ENCODE measurements at regions not wholly inside any gene's neighbourhood (a gene's known extent, or its start where the extent isn't known, plus 50 kb on each side); places are given as distances from the start of the nearest gene placed in this dataset.
"Not testable (repeated sequence)": the region's sequence is repeated elsewhere in the genome, so short reads cannot be mapped to it uniquely, and the experiment has no call there.

DNA sequence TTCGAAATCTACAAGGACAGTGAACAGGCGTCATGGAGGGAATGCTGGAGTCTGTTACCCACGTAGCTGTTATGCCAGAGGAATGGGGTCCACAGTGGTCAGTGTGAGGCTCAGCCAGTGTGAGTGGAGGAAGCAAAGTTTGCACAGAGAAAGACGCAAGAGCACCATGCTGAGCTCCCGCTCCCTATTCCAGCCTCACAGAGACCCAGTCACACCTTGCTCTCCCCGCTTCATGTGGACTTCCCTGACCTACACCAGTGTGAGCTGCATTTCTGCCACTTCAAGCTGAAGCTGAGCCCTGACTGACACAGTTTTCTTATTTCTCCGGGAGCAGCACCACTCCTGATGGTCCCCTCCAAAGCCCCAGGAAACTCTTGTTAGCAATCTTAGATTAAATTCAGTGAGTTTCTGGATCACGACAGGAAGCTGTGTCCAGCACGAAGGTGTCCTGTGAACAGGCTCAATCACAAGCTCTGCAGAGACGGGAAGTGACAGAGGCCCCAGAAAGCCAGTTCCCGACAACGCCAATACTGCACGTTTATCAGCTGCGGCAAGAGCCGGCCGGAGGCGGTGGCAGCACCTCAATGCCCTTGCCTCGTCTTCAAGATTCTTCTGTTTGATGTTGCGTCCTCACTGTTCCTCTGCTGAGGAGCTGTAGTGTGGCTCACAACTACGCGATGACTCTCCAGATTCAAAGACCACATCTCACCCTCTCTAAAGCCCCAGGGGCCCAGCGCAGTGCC, 356.7 kb downstream of the ADGRD1 start:
- DNase-seq; H3K4me1 Mint-ChIP-seq; CTCF ChIA-PET; intact Hi-C loops (cut with DNase I, micrococcal nuclease); H3K9me3 Mint-ChIP-seq (ENCODE audit: low read depth); POLR2A ChIA-PET; H3K27ac Mint-ChIP-seq; ATAC-seq; H3K36me3 Mint-ChIP-seq (ENCODE audit: low read depth); H3K4me3 Mint-ChIP-seq: not testable (repeated sequence)
- peaks cover 20% of the 10 kb centered on the region for H3K27me3 Mint-ChIP-seq

DNA sequence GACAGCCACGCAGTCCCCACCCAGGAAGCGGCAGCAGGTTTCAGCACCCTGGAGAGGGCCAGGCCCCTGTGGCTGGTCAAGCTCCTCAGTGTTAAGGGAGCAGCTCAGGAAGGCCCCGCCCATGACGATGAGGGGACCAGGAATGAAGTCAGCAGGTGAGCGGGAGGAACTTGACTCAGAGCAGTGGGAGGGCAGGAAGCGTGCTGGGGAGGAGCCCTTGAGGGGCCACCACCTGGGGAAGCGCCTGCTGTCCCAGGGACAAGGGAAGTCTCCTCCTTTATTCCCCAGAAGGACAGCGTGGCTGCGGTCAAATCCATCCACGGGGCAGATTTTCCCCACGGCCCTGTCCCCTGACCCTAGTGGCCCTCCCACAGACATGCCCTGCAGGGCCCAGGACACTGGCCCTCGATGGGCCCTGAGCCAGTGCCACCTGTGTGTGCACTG, 357.6 kb downstream of the ADGRD1 start:
- H3K9me3 Mint-ChIP-seq (ENCODE audit: low read depth); H3K27ac Mint-ChIP-seq; H3K4me3 Mint-ChIP-seq; intact Hi-C loops (cut with DNase I, micrococcal nuclease); DNase-seq; H3K36me3 Mint-ChIP-seq (ENCODE audit: low read depth); CTCF ChIA-PET; POLR2A ChIA-PET; H3K4me1 Mint-ChIP-seq; ATAC-seq: not testable (repeated sequence)
- H3K27me3 Mint-ChIP-seq, result peaks cover 20% of the 10 kb centered on the region

DNA sequence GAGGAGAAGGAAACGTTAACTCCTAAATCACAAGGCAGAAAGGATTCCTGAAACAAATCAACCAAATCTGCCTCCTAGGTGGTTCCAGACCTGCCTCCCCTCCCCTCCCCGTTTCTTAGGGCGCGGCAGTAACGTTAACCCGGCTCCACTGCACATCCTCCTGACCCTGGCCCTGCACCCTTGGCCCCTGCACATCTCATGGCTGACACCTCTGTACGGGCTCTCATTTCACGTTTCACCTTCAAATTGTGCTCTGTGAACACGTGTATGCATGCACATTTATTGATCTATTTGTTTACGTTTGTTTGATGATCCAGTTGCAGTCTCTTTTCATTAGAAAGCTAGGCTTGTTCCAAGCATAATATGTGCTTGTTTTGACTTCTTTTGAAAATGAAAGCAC, 358.1 kb downstream of the ADGRD1 start:
- ATAC-seq (no peak), DNase-seq (no peak)
- H3K9me3 Mint-ChIP-seq (ENCODE audit: low read depth), result no peaks in the 10 kb centered on the region
- H3K4me1 Mint-ChIP-seq, result peaks cover 3% of the 10 kb centered on the region
- H3K36me3 Mint-ChIP-seq (ENCODE audit: low read depth), result no peaks in the 10 kb centered on the region
- ChIA-PET CTCF (no interaction called here), POLR2A (no interaction called here)
- no peak overlapping the region for H3K4me3 Mint-ChIP-seq
- H3K27ac Mint-ChIP-seq, result no peak overlapping the region
- intact Hi-C loops (cut with DNase I, micrococcal nuclease), result no loop called here
- H3K27me3 Mint-ChIP-seq, result peaks cover 20% of the 10 kb centered on the region

GRCh38 chr12:131312382-131312781, 358.7 kb downstream of the ADGRD1 start:
- CTCF ChIA-PET; H3K4me1 Mint-ChIP-seq; H3K9me3 Mint-ChIP-seq (ENCODE audit: low read depth); DNase-seq; intact Hi-C loops (cut with DNase I, micrococcal nuclease); H3K36me3 Mint-ChIP-seq (ENCODE audit: low read depth); POLR2A ChIA-PET; H3K4me3 Mint-ChIP-seq; H3K27ac Mint-ChIP-seq; ATAC-seq: not testable (repeated sequence)
- peaks cover 20% of the 10 kb centered on the region for H3K27me3 Mint-ChIP-seq

GRCh38 chr12:131312793-131313545, 359.3 kb downstream of the ADGRD1 start:
- no peaks in the 10 kb centered on the region for H3K36me3 Mint-ChIP-seq (ENCODE audit: low read depth)
- H3K4me3 Mint-ChIP-seq, result no peak overlapping the region
- peaks cover 5% of the 10 kb centered on the region for H3K9me3 Mint-ChIP-seq (ENCODE audit: low read depth)
- H3K4me1 Mint-ChIP-seq, result peaks cover 3% of the 10 kb centered on the region
- DNase-seq (no peak), ATAC-seq (no peak)
- CTCF ChIA-PET, result no interaction called here
- POLR2A ChIA-PET, result no interaction called here
- H3K27ac Mint-ChIP-seq, result no peak overlapping the region
- intact Hi-C loops (cut with DNase I, micrococcal nuclease), result no loop called here
- peaks cover 23% of the 10 kb centered on the region for H3K27me3 Mint-ChIP-seq

GRCh38 chr12:131313635-131314034, 359.9 kb downstream of the ADGRD1 start:
- POLR2A ChIA-PET, result interaction anchor here (0.7 kb wide), 1 partner anchor 22 kb away, joined by 3 read pairs; no protein-coding TSS in a partner anchor
- no peaks in the 10 kb centered on the region for H3K36me3 Mint-ChIP-seq (ENCODE audit: low read depth)
- no peak overlapping the region for H3K27ac Mint-ChIP-seq
- CTCF ChIA-PET, result no interaction called here
- H3K9me3 Mint-ChIP-seq (ENCODE audit: low read depth), result peaks cover 8% of the 10 kb centered on the region
- peaks cover 3% of the 10 kb centered on the region for H3K4me1 Mint-ChIP-seq
- peaks cover 24% of the 10 kb centered on the region for H3K27me3 Mint-ChIP-seq
- ATAC-seq (no peak), DNase-seq (no peak)
- no peak overlapping the region for H3K4me3 Mint-ChIP-seq
- intact Hi-C loops (cut with DNase I, micrococcal nuclease), result no loop called here

GRCh38 chr12:131314524-131315090, 360.9 kb downstream of the ADGRD1 start:
- Mint-ChIP-seq H3K4me1 (peaks cover 3% of the 10 kb centered on the region), H3K27me3 (peaks cover 22% of the 10 kb centered on the region), H3K9me3 (ENCODE audit: low read depth) (peaks cover 12% of the 10 kb centered on the region), H3K27ac (no peak overlapping the region), H3K36me3 (ENCODE audit: low read depth) (no peaks in the 10 kb centered on the region), H3K4me3 (no peak overlapping the region)
- DNase-seq (no peak), ATAC-seq (no peak)
- intact Hi-C loops (cut with DNase I, micrococcal nuclease), result no loop called here
- CTCF ChIA-PET, result no interaction called here
- POLR2A ChIA-PET, result interaction anchor here (0.7 kb wide), 1 partner anchor 23 kb away, joined by 3 read pairs; no protein-coding TSS in a partner anchor

GRCh38 chr12:131315601-131316000, 361.9 kb downstream of the ADGRD1 start:
- H3K4me1 Mint-ChIP-seq, result peaks cover 3% of the 10 kb centered on the region
- no peak overlapping the region for H3K4me3 Mint-ChIP-seq
- DNase-seq, result no peak
- H3K27ac Mint-ChIP-seq, result no peak overlapping the region
- peaks cover 16% of the 10 kb centered on the region for H3K9me3 Mint-ChIP-seq (ENCODE audit: low read depth)
- no peaks in the 10 kb centered on the region for H3K36me3 Mint-ChIP-seq (ENCODE audit: low read depth)
- H3K27me3 Mint-ChIP-seq, result peaks cover 16% of the 10 kb centered on the region
- intact Hi-C loops (cut with DNase I, micrococcal nuclease), result no loop called here
- ChIA-PET POLR2A (no interaction called here), CTCF (no interaction called here)
- no peak for ATAC-seq

DNA sequence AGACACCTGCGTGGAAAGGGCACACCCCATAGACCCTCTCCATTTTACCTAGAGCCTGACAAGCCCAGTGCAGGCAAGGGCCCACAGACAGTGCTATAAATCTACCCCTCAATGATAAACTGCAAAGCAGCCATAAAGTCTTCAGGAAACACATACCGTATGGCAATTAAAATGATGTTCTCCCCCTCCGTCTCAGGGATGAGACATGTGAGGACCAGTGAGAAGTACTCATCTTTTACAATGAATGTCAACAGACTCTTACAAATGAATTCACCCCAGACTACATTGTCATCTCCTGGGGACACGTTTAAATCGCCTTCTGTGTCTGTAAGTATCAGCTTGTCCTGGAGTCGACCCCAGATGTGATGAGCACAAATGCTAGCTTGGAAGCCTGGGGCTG, 362.7 kb downstream of the ADGRD1 start:
- Mint-ChIP-seq H3K9me3 (ENCODE audit: low read depth) (peaks cover 18% of the 10 kb centered on the region), H3K36me3 (ENCODE audit: low read depth) (no peaks in the 10 kb centered on the region), H3K27me3 (peaks cover 16% of the 10 kb centered on the region), H3K4me1 (peaks cover 3% of the 10 kb centered on the region), H3K27ac (no peak overlapping the region), H3K4me3 (no peak overlapping the region)
- CTCF ChIA-PET, result no interaction called here
- DNase-seq (no peak), ATAC-seq (no peak)
- POLR2A ChIA-PET, result no interaction called here
- intact Hi-C loops (cut with DNase I, micrococcal nuclease), result no loop called here

GRCh38 chr12:131318045-131318685, 364.5 kb downstream of the ADGRD1 start:
- ATAC-seq (no peak), DNase-seq (no peak)
- H3K27ac Mint-ChIP-seq, result no peak overlapping the region

DNA sequence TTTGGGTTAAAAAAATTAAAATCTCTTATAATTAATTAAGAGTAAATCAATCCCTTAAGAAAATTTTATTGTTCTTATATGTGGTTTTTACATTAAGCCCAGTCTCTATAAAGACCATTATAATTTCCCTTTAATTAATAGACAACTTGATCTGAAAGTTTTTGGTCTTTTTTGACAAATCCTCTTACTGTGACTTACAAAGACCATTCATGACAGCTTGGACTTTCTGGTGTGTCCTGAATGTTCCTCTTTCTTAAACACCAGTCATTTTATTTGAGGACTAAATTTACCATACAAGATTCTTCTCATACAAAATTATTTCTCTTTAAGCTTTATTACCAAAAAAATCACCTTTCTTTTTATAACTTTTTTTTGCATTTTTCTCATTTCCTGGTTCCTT, 368.3 kb downstream of the ADGRD1 start:
- intact Hi-C loops (cut with DNase I, micrococcal nuclease), result no loop called here
- POLR2A ChIA-PET, result no interaction called here
- H3K4me1 Mint-ChIP-seq, result no peaks in the 10 kb centered on the region
- ATAC-seq, result no peak
- no peak for DNase-seq
- H3K27ac Mint-ChIP-seq, result no peak overlapping the region
- no peaks in the 10 kb centered on the region for H3K36me3 Mint-ChIP-seq (ENCODE audit: low read depth)
- CTCF ChIA-PET, result no interaction called here
- no peak overlapping the region for H3K4me3 Mint-ChIP-seq
- peaks cover 18% of the 10 kb centered on the region for H3K9me3 Mint-ChIP-seq (ENCODE audit: low read depth)
- peaks cover 7% of the 10 kb centered on the region for H3K27me3 Mint-ChIP-seq

More at GRCh38 chr12:131318045-131318685, 364.5 kb downstream of the ADGRD1 start:
- intact Hi-C loops (cut with DNase I, micrococcal nuclease), result no loop called here
- peaks cover 18% of the 10 kb centered on the region for H3K9me3 Mint-ChIP-seq (ENCODE audit: low read depth)
- H3K36me3 Mint-ChIP-seq (ENCODE audit: low read depth), result no peaks in the 10 kb centered on the region
- ChIA-PET POLR2A (no interaction called here), CTCF (no interaction called here)
- H3K4me3 Mint-ChIP-seq, result no peak overlapping the region
- no peaks in the 10 kb centered on the region for H3K4me1 Mint-ChIP-seq
- peaks cover 14% of the 10 kb centered on the region for H3K27me3 Mint-ChIP-seq
